ENCODE measurements at regions not wholly inside any gene's neighbourhood (a gene's known extent, or its start where the extent isn't known, plus 50 kb on each side); places are given as distances from the start of the nearest gene placed in this dataset.

- H3K36me3 ChIP-seq (replicated peaks) = no peaks in the 10 kb centered on the region
- H3K27ac ChIP-seq = no peak overlapping the region
- TF ChIP-seq CTCF (IDR thresholded peaks at IDR 0.05; ENCODE audit: low read depth, low read length, missing control alignments) = no peak
- no peaks in the 10 kb centered on the region for H3K27me3 ChIP-seq (replicated peaks)
- no peak overlapping the region for H3K4me3 ChIP-seq (ENCODE audit: low read depth, low read length)
- in situ Hi-C loops (cut with HindIII; ENCODE audit: low pct_ligation_motif_present, low sequenced_read_pairs) = no loop called here
- DNase-seq = no peak
Observed at GRCh38 chr14:105853089-105853906, 326.9 kb downstream of the TMEM121 start.

- Histone ChIP-seq H3K27me3 (replicated peaks) (no peaks in the 10 kb centered on the region), H3K4me3 (ENCODE audit: low read depth, low read length) (no peak overlapping the region), H3K27ac (no peak overlapping the region), H3K36me3 (replicated peaks) (no peaks in the 10 kb centered on the region)
- TF ChIP-seq CTCF (IDR thresholded peaks at IDR 0.05; ENCODE audit: low read depth, low read length, missing control alignments) = no peak
- DNase-seq = no peak
- in situ Hi-C loops (cut with HindIII; ENCODE audit: low pct_ligation_motif_present, low sequenced_read_pairs) = no loop called here
Observed at GRCh38 chr14:105853907-105854599, 327.7 kb downstream of the TMEM121 start.

GRCh38 chr14:105854600-105855245 is 328.3 kb downstream of the TMEM121 start:
- Histone ChIP-seq H3K27me3 (replicated peaks) (no peaks in the 10 kb centered on the region), H3K36me3 (replicated peaks) (no peaks in the 10 kb centered on the region), H3K27ac (no peak overlapping the region), H3K4me3 (ENCODE audit: low read depth, low read length) (no peak overlapping the region)
- in situ Hi-C loops (cut with HindIII; ENCODE audit: low pct_ligation_motif_present, low sequenced_read_pairs) = no loop called here
- TF ChIP-seq CTCF (IDR thresholded peaks at IDR 0.05; ENCODE audit: low read depth, low read length, missing control alignments) = no peak
- DNase-seq = no peak

GRCh38 chr14:105855246-105855892 is 329.0 kb downstream of the TMEM121 start:
- H3K4me3 ChIP-seq (ENCODE audit: low read depth, low read length) = no peak overlapping the region
- in situ Hi-C loops (cut with HindIII; ENCODE audit: low pct_ligation_motif_present, low sequenced_read_pairs) = no loop called here
- no peak overlapping the region for H3K27ac ChIP-seq
- TF ChIP-seq CTCF (IDR thresholded peaks at IDR 0.05; ENCODE audit: low read depth, low read length, missing control alignments) = no peak
- no peaks in the 10 kb centered on the region for H3K36me3 ChIP-seq (replicated peaks)
- no peaks in the 10 kb centered on the region for H3K27me3 ChIP-seq (replicated peaks)
- no peak for DNase-seq

GRCh38 chr14:105855893-105856675 is 329.7 kb downstream of the TMEM121 start:
- Histone ChIP-seq H3K36me3 (replicated peaks) (no peaks in the 10 kb centered on the region), H3K27me3 (replicated peaks) (no peaks in the 10 kb centered on the region), H3K27ac (no peak overlapping the region), H3K4me3 (ENCODE audit: low read depth, low read length) (no peak overlapping the region)
- TF ChIP-seq CTCF (IDR thresholded peaks at IDR 0.05; ENCODE audit: low read depth, low read length, missing control alignments) = no peak
- in situ Hi-C loops (cut with HindIII; ENCODE audit: low pct_ligation_motif_present, low sequenced_read_pairs) = no loop called here
- DNase-seq = no peak

Measured in brain microvascular endothelial cell (primary cell).